NB4 (cell line): ENCODE measurements at regions not wholly inside any gene's neighbourhood (a gene's known extent, or its start where the extent isn't known, plus 50 kb on each side); places are given as distances from the start of the nearest gene placed in this dataset.

Source experiments
- TF ChIP-seq, protein P1 (sequence below): IDR thresholded peaks from one replicate; pipeline ENCODE4 v1.5.1; 2012; ENCODE audit warnings: low read depth, low read length
- TF ChIP-seq, protein P2 (sequence below): IDR thresholded peaks from 2 replicates; pipeline ENCODE4 v1.6.1; 2011; ENCODE audit warnings: low read depth, low read length

DNA sequence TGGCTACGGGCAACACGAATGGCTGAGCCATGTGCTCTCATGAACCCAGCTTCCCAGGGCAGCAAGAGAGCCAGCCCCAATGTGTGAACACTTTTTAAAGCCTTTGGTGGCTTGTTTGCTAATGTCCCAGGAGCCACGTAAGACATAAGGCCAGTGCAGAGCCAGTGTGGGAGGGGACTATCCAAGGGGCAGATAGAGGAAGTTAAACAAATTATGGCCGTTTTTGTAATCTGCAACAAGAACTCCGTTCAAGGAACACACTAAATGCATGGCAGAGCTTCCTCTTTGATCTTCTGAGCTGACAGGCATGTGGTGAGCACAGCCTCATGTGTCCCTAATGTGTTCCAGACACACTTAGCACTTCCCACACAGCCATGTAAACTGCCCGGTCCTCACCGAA is 133.3 kb downstream of the TEX36 start:
- TF ChIP-seq, protein P1, sequence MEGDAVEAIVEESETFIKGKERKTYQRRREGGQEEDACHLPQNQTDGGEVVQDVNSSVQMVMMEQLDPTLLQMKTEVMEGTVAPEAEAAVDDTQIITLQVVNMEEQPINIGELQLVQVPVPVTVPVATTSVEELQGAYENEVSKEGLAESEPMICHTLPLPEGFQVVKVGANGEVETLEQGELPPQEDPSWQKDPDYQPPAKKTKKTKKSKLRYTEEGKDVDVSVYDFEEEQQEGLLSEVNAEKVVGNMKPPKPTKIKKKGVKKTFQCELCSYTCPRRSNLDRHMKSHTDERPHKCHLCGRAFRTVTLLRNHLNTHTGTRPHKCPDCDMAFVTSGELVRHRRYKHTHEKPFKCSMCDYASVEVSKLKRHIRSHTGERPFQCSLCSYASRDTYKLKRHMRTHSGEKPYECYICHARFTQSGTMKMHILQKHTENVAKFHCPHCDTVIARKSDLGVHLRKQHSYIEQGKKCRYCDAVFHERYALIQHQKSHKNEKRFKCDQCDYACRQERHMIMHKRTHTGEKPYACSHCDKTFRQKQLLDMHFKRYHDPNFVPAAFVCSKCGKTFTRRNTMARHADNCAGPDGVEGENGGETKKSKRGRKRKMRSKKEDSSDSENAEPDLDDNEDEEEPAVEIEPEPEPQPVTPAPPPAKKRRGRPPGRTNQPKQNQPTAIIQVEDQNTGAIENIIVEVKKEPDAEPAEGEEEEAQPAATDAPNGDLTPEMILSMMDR, result no peak
- TF ChIP-seq, protein P2, sequence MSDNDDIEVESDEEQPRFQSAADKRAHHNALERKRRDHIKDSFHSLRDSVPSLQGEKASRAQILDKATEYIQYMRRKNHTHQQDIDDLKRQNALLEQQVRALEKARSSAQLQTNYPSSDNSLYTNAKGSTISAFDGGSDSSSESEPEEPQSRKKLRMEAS, result peak; percentile 59; the same call in 1 of the 2 replicates
